ENCODE measurements at regions not wholly inside any gene's neighbourhood (a gene's known extent, or its start where the extent isn't known, plus 50 kb on each side); places are given as distances from the start of the nearest gene placed in this dataset.

DNA sequence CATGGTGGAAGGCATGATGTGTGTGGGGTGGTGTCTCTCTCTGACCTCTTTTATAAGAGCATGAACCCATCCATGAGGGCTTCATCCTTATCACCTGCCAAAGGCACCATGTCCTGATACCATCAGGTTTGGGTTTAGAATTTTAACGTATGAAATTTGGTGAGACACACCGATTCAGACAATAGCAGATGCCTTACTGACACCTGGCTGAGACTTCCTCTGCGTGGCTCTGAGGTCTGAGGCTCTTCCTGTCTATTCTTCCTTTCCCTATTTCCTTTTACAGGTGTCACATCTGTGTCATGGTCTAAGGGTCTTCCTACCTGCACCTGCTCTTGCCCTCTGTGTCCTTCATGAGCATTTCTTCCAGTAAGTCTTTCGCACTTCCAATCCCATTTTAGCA lies 320.7 kb upstream of the CLNK start:
- Histone ChIP-seq H3K36me3 (no peaks in the 10 kb centered on the region), H3K27ac (no peak overlapping the region), H3K4me3 (no peak overlapping the region), H3K4me1 (no peaks in the 10 kb centered on the region), H3K9me3 (no peaks in the 10 kb centered on the region), H3K27me3 (no peaks in the 10 kb centered on the region)
- TF ChIP-seq CTCF (IDR thresholded peaks at IDR 0.05) (no peak), POLR2A (IDR thresholded peaks at IDR 0.05) (no peak)
- 77 to 88% methylated on average over 4 of the region's 4 CpGs for WGBS, 2 donors
- no peak for DNase-seq
- intact Hi-C loops (cut with DNase I): no loop called here

- H3K36me3 ChIP-seq: no peaks in the 10 kb centered on the region
- TF ChIP-seq POLR2A (IDR thresholded peaks at IDR 0.05) (no peak), CTCF (IDR thresholded peaks at IDR 0.05) (no peak)
- H3K27ac ChIP-seq: no peak overlapping the region
- 23% methylated on average over 5 of the region's 6 CpGs; no CpG with 5 or more reads in 1 of the 2 donors for WGBS, 2 donors
- intact Hi-C loops (cut with DNase I): no loop called here
- no peak overlapping the region for H3K4me3 ChIP-seq
- H3K4me1 ChIP-seq: no peaks in the 10 kb centered on the region
- H3K27me3 ChIP-seq: no peaks in the 10 kb centered on the region
- no peak for DNase-seq
- H3K9me3 ChIP-seq: no peaks in the 10 kb centered on the region
Measured at GRCh38 chr4:11004818-11005217, 320.2 kb upstream of the CLNK start.

- no peaks in the 10 kb centered on the region for H3K27me3 ChIP-seq
- TF ChIP-seq POLR2A (IDR thresholded peaks at IDR 0.05): no peak
- TF ChIP-seq CTCF (IDR thresholded peaks at IDR 0.05): no peak
- H3K4me3 ChIP-seq: no peak overlapping the region
- H3K9me3 ChIP-seq: no peaks in the 10 kb centered on the region
- H3K4me1 ChIP-seq: no peaks in the 10 kb centered on the region
- no peak overlapping the region for H3K27ac ChIP-seq
- WGBS, 2 donors: 91 to 100% methylated on average over 1 to 2 of the region's 2 CpGs
- no peak for DNase-seq
- no peaks in the 10 kb centered on the region for H3K36me3 ChIP-seq
- intact Hi-C loops (cut with DNase I): no loop called here
Measured at GRCh38 chr4:11002961-11003360, 318.4 kb upstream of the CLNK start.

- H3K4me1 ChIP-seq: no peaks in the 10 kb centered on the region
- H3K9me3 ChIP-seq: no peaks in the 10 kb centered on the region
- intact Hi-C loops (cut with DNase I): no loop called here
- no peaks in the 10 kb centered on the region for H3K27me3 ChIP-seq
- no peak for DNase-seq
- 50 to 70% methylated on average over 1 of the region's 1 CpG for WGBS, 2 donors
- H3K27ac ChIP-seq: no peak overlapping the region
- TF ChIP-seq POLR2A (IDR thresholded peaks at IDR 0.05): no peak
- no peak overlapping the region for H3K4me3 ChIP-seq
- no peaks in the 10 kb centered on the region for H3K36me3 ChIP-seq
Measured at GRCh38 chr4:10998846-10999245, 314.3 kb upstream of the CLNK start.

DNA sequence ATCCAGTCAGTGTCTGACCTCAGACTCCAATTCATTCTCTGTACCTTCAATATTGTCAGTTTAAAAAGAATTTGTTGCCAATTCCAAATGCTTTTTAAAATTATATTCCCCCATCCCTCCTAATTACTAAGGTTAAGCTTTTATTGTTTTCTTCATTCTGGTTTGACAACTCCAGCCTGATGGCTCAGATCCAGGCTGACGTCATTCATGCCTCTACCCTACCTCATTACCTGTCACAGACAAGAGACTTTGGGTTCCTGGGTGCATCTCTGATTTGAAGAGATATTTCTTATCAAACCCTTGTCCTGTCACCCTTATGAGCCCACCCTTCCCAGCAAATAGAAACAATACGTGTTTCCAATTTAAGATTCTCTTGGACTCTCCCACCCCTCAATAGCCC lies 300.2 kb upstream of the CLNK start:
- 62 to 64% methylated on average over 2 of the region's 2 CpGs for WGBS, 2 donors
- Histone ChIP-seq H3K27me3 (no peaks in the 10 kb centered on the region), H3K4me1 (peaks cover 3 to 19% (median 14%) of the 10 kb centered on the region in 3 donors), H3K9me3 (no peaks in the 10 kb centered on the region), H3K4me3 (no peak overlapping the region), H3K36me3 (no peaks in the 10 kb centered on the region), H3K27ac (no peak overlapping the region)
- DNase-seq: no peak
- no peak for TF ChIP-seq CTCF (IDR thresholded peaks at IDR 0.05)
- intact Hi-C loops (cut with DNase I): no loop called here

DNA sequence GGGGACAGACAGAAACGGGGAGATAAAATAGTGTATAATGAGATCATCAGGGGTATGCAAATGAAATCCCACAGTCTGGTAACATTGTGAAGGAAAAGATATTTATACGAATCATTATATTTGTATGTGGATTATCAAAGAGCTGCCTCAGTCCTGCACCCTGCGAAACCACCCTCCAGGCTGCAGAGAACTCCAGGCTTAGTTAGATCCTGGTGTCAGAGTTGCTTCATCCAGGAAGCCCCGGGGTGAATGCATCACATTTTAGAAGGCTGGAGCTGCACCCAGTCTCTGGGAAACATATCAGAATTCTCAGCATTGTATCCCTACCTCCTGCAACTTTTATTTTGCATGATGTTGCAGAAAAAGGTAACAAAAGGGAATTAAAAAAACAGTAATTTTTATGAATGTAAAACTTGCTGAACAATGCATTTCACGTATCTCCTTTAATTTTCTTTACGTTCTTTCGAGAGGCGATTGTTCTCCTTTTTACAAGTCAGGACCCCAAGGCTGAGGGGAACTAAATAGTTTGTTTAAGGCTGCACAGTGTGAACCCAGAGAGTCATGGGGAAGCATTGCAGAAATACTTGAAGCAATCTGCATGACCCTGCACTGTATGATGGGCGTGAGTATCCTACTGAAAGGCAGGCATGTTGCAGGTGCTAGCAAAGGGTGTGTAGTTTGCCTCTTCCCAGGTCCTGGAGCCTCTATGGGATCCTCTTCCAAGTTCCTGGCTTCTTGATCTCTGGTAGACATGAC lies 299.5 kb upstream of the CLNK start:
- intact Hi-C loops (cut with DNase I): no loop called here
- WGBS, 2 donors: 68 to 77% methylated on average over 9 of the region's 9 CpGs
- H3K9me3 ChIP-seq: no peaks in the 10 kb centered on the region
- peaks cover 3 to 19% (median 14%) of the 10 kb centered on the region in 3 donors for H3K4me1 ChIP-seq
- H3K36me3 ChIP-seq: no peaks in the 10 kb centered on the region
- DNase-seq: no peak
- no peak overlapping the region for H3K27ac ChIP-seq
- no peaks in the 10 kb centered on the region for H3K27me3 ChIP-seq
- TF ChIP-seq CTCF (IDR thresholded peaks at IDR 0.05) (no peak), POLR2A (IDR thresholded peaks at IDR 0.05) (no peak)
- H3K4me3 ChIP-seq: no peak overlapping the region
